OCI-LY1 (cell line): ENCODE measurements at regions not wholly inside any gene's neighbourhood (a gene's known extent, or its start where the extent isn't known, plus 50 kb on each side); places are given as distances from the start of the nearest gene placed in this dataset.

ENCODE experiments used
- H2AFZ ChIP-seq: fragments of 200-600 bp; sonication (generic), shearing (Covaris generic); 2 replicates; pipeline ENCODE4 v1.6.0; 2014; ENCODE audit warnings: antibody characterized with exemption, mild to moderate bottlenecking, low read length
- H3F3A ChIP-seq: fragments of 200-600 bp; sonication (generic), shearing (Covaris generic); 2 replicates; pipeline ENCODE4 v1.6.0; 2014; ENCODE audit warnings: mild to moderate bottlenecking, antibody characterized with exemption, low read length, moderate library complexity; ENCODE audit not compliant: insufficient read depth
- H3K27ac ChIP-seq: fragments of 200-600 bp; sonication (generic); 2 replicates; pipeline ENCODE4 v1.5.1; 2014; ENCODE audit warnings: low read length, mixed run types, mild to moderate bottlenecking, low read depth; ENCODE audit not compliant: poor library complexity, severe bottlenecking
- H3K27me3 ChIP-seq: fragments of 200-600 bp; sonication (generic); 2 replicates; pipeline ENCODE4 v1.6.0; 2014; ENCODE audit warnings: antibody characterized with exemption, mild to moderate bottlenecking, low read length, moderate library complexity; ENCODE audit not compliant: insufficient read depth
- H3K36me3 ChIP-seq: fragments of 200-600 bp; sonication (generic); 2 replicates; pipeline ENCODE4 v1.6.1; 2014; ENCODE audit warnings: mild to moderate bottlenecking, antibody characterized with exemption, low read length, moderate library complexity, mixed read lengths; ENCODE audit not compliant: insufficient read depth
- H3K4me1 ChIP-seq: fragments of 200-600 bp; sonication (generic); 2 replicates; pipeline ENCODE4 v1.5.1; 2014; ENCODE audit warnings: mild to moderate bottlenecking, low read length, moderate library complexity; ENCODE audit not compliant: insufficient read depth, severe bottlenecking
- H3K4me2 ChIP-seq: fragments of 200-600 bp; sonication (generic), shearing (Covaris generic); 2 replicates; pipeline ENCODE4 v1.6.1; 2014; ENCODE audit warnings: low read length
- H3K4me3 ChIP-seq: fragments of 200-600 bp; sonication (generic); 2 replicates; pipeline ENCODE4 v1.5.1; 2014; ENCODE audit warnings: low read length, low read depth, mild to moderate bottlenecking, mixed read lengths; ENCODE audit not compliant: poor library complexity, severe bottlenecking
- H3K79me2 ChIP-seq: fragments of 200-600 bp; shearing (Covaris generic); 2 replicates; pipeline ENCODE4 v1.6.1; 2016; ENCODE audit warnings: mixed run types, low read length, mixed read lengths; ENCODE audit not compliant: insufficient read depth
- H3K9ac ChIP-seq: fragments of 200-600 bp; sonication (generic), shearing (Covaris generic); 2 replicates; pipeline ENCODE4 v1.6.1; 2014; ENCODE audit warnings: mild to moderate bottlenecking, low read length, mixed read lengths
- H3K9me2 ChIP-seq: fragments of 200-600 bp; sonication (generic), shearing (Covaris generic); 2 replicates; pipeline ENCODE4 v1.6.1; 2014; ENCODE audit warnings: low read depth, mild to moderate bottlenecking, low read length, mixed read lengths
- H3K9me3 ChIP-seq: fragments of 200-600 bp; shearing (Covaris generic); 2 replicates; pipeline ENCODE4 v1.6.1; 2014; ENCODE audit warnings: low read length, mixed read lengths
- H4K20me1 ChIP-seq: fragments of 200-600 bp; sonication (generic), shearing (Covaris generic); 2 replicates; pipeline ENCODE4 v1.6.0; 2016; ENCODE audit warnings: mild to moderate bottlenecking, low read length; ENCODE audit not compliant: insufficient read depth
- CTCF ChIP-seq: fragments of 200-600 bp; sonication (generic), shearing (Covaris generic); IDR thresholded peaks from 2 replicates; pipeline ENCODE4 v1.5.1; 2017; ENCODE audit warnings: mild to moderate bottlenecking, antibody characterized with exemption, low read length, moderate library complexity, mixed read lengths
- EZH2 ChIP-seq: fragments of 200-600 bp; sonication (generic), shearing (Covaris generic); IDR thresholded peaks from 2 replicates; pipeline ENCODE4 v1.8.0; 2017; ENCODE audit warnings: borderline replicate concordance, mixed run types, mild to moderate bottlenecking, antibody characterized with exemption, low read length, moderate library complexity, mixed read lengths

DNA sequence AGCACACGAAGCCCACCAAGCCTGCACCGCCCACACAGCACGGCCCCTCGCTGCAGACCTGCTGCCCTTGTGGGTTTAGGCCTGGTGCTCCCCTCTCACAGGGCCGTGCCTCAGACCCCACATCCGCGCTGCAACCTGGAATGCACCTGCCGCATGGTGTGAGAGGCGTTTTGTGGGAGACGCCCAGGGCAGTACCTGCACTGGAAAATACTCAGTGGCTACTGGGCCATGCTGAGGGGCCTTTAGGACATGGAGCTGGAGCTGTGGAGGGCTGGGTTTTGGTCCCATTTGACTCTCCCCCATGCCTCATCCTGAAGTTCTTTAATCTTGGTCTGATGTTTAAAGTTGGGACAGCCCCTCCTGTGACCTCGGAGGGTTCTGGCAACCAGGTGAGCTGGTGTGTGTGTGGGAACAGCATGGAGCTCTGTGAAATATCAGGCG is 116.3 kb downstream of the ERMARD start:
- Histone ChIP-seq H3K79me2 (no peaks in the 10 kb centered on the region), H3K9me2 (no peaks in the 10 kb centered on the region), H3K4me1 (no peaks in the 10 kb centered on the region), H3K9ac (no peak overlapping the region), H3K36me3 (no peaks in the 10 kb centered on the region), H3K9me3 (no peaks in the 10 kb centered on the region), H3K27me3 (0 out of 2 replicates have a peak, but pooled peaks cover 4% of the 10 kb centered on the region), H3F3A (no peaks in the 10 kb centered on the region), H3K4me2 (no peak overlapping the region), H2AFZ (no peak overlapping the region), H3K27ac (no peak overlapping the region), H4K20me1 (no peaks in the 10 kb centered on the region), H3K4me3 (no peak overlapping the region)
- TF ChIP-seq EZH2 (no peak), CTCF (no peak)

DNA sequence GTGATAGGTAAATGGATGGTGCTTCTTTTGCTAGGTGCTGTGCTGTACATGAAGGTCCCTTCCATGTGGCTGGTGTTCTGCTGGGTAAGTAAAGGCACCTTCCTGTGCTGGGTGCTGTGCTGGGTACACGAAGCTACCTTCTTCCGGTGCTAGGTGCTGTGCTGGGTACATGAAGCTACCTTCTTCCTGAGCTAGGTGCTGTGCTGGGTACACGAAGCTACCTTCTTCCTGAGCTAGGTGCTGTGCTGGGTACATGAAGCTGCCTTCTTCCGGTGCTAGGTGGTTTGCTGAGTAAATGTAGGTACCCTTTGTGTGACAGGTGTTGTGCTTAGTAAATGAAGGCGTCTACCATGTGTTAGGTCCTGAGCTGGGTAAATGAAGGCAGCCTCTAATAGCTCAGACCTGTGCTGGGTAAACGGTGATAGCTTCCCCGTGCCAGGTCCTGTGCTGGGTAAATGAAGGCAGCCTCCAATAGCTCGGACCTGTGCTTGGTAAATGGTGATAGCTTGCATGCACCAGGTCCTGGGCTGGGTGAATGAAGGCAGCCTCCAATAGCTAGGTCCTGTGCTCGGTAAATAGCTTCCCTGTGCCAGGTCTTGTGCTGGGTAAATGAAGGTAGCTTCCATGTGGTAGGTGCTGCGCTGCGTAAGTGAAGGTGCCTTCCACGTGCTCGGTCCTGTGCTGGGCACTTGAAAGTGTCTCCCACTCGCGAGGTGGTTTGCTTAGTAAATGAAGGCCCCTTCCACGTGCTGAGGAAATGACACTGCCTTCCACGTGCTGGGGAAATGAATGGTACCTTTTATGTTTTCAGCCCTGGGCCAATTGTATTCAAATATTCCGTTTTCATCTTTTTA is 115.5 kb downstream of the ERMARD start:
- Histone ChIP-seq H4K20me1 (no peaks in the 10 kb centered on the region), H3F3A (no peaks in the 10 kb centered on the region), H3K9me3 (no peaks in the 10 kb centered on the region), H3K4me1 (no peaks in the 10 kb centered on the region), H3K27ac (no peak overlapping the region), H3K27me3 (peaks cover 8% of the 10 kb centered on the region; the same call in 1 of the 2 replicates), H3K4me3 (no peak overlapping the region), H3K9ac (no peak overlapping the region), H3K4me2 (no peak overlapping the region), H3K79me2 (no peaks in the 10 kb centered on the region), H2AFZ (no peak overlapping the region), H3K9me2 (no peaks in the 10 kb centered on the region), H3K36me3 (no peaks in the 10 kb centered on the region)
- TF ChIP-seq CTCF (no peak), EZH2 (no peak)

DNA sequence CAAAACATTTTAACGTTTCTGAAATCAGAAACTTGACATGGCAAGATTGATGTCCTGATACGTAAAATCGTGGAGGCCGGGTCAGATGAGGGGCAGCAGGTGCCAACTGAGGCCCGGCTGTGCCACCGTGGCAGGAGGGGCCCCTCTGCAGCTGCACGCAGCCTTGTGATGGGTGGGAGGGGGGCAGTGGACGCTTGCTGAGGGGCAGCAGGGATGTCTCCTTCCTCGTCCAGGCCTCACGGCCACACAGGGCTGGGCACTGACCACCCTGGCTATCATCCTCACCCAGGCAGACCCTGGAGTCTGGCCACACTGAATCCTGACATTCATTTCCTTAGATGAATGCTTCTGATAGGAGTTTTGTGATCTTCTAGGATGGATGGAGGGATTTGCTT is 114.7 kb downstream of the ERMARD start:
- Histone ChIP-seq H3K36me3 (no peaks in the 10 kb centered on the region), H3K4me1 (no peaks in the 10 kb centered on the region), H3K4me2 (no peak overlapping the region), H3K27ac (no peak overlapping the region), H3K9me3 (no peaks in the 10 kb centered on the region), H2AFZ (no peak overlapping the region), H3K9me2 (no peaks in the 10 kb centered on the region), H4K20me1 (no peaks in the 10 kb centered on the region), H3F3A (no peaks in the 10 kb centered on the region), H3K27me3 (peaks cover 10% of the 10 kb centered on the region; the same call in 1 of the 2 replicates), H3K79me2 (no peaks in the 10 kb centered on the region), H3K4me3 (no peak overlapping the region), H3K9ac (no peak overlapping the region)
- TF ChIP-seq CTCF (no peak), EZH2 (no peak)
